ENCODE measurements at regions not wholly inside any gene's neighbourhood (a gene's known extent, or its start where the extent isn't known, plus 50 kb on each side); places are given as distances from the start of the nearest gene placed in this dataset.
"Not testable (repeated sequence)": the region's sequence is repeated elsewhere in the genome, so short reads cannot be mapped to it uniquely, and the experiment has no call there.

DNA sequence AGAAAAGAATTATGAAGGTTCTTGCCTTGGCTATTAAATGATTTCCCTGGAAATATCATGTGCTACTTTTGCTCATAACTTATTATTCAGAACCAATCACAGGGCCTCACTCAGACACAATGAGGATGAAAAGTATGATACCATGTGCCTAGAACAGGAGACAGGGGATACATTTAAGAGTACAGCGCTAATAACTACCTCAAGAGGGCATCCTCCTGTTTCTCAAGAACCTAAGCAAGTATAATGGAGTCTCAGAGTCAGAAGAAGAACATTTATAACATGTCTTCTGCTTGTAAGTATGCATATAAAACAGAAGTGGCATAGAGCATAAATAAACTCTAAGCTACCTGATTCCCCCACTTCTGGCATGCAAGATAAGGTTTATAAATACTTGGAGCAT lies 125.4 kb upstream of the MME start:
- no peaks in the 10 kb centered on the region for H3K27me3 Mint-ChIP-seq
- DNase-seq (no peak), ATAC-seq (no peak)
- no peak overlapping the region for H3K4me3 Mint-ChIP-seq
- H3K4me1 Mint-ChIP-seq = no peaks in the 10 kb centered on the region
- peaks cover 0 to 5% of the 10 kb centered on the region in 2 donors for H3K9me3 Mint-ChIP-seq
- no peak overlapping the region for H3K27ac Mint-ChIP-seq

DNA sequence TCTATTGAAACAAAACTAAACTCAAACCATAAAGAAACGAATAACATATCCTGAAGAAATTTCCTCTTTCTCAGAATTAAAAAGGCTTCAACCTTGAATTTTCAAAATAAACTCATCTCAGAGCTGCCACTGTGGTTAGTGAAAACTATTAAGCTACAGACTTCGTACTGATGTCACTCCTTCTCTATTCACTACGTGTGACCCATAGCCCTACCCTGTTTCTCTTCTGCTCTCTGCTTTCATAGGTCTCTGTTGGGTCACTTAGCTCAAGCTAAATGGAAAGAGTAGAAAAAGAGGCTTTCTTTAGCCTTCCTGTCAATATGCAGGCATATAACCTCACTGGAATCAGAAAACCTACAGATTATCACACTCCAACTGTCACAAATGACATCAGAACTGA lies 126.6 kb upstream of the MME start:
- Mint-ChIP-seq H3K9me3 (peaks cover 0 to 5% of the 10 kb centered on the region in 2 donors), H3K27ac (no peak overlapping the region), H3K4me1 (no peaks in the 10 kb centered on the region), H3K27me3 (no peaks in the 10 kb centered on the region), H3K4me3 (no peak overlapping the region)
- DNase-seq (no peak), ATAC-seq (no peak)

DNA sequence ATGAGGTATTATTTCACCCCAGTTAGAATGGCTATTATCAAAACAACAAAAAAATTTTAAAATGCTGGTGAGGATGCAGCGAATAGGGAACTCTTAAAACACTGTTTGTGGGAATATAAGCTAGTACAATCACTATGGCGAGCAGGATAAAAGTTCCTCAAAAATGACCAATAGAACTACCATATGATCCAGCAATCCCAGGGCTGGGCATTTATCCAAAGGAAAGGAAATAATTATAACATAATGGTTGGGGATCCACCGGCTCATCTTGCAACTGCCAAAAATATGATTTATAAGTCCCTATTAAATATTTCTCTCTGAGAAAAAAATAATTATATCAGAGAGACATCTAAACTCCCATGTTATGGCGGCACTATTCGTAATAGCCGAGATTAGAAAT lies 127.6 kb upstream of the MME start:
- no peak for ATAC-seq
- Mint-ChIP-seq H3K4me3 (no peak overlapping the region), H3K27me3 (no peaks in the 10 kb centered on the region), H3K9me3 (peaks cover 7 to 14% of the 10 kb centered on the region in 2 donors), H3K27ac (no peak overlapping the region), H3K4me1 (no peaks in the 10 kb centered on the region)
- DNase-seq = no peak

DNA sequence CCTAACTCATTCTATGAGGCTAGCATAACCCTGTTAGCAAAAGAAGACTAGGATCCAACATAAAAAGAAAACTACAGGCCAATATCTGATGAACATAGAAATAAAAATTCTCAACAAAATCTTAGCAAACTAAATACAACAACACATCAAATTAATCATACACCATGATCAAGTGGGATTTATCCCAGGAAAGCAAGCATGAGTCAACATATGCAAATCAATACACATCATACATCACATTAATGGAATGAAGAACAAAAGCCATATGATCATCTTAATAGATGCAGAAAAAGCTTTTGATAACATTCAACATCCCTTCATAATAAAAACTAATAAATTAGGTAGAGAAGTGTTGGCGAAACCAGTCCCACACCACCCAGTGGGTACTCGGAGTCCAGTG lies 136.1 kb upstream of the MME start:
- ATAC-seq = no peak
- H3K27me3 Mint-ChIP-seq = no peaks in the 10 kb centered on the region
- H3K9me3 Mint-ChIP-seq = peaks cover 34 to 44% of the 10 kb centered on the region in 2 donors
- no peaks in the 10 kb centered on the region for H3K4me1 Mint-ChIP-seq
- H3K4me3 Mint-ChIP-seq = no peak overlapping the region
- no peak overlapping the region for H3K27ac Mint-ChIP-seq
- no peak for DNase-seq

DNA sequence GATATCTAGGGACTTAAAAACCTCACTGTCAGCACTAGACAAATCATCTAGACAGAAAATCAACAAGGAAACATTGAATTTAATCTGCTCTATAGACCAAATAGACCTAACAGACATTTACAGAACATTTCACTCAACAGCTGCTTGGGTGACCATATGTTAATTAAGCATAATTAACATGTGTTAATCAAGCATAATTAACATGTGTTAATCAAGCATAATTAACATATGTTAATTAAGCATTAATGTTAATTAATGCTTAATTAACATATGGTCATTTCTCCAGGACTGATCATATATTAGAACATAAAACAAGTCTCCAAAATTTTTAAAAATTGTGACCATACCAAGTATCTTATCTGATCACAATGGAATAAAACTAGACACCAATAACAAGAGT lies 137.3 kb upstream of the MME start:
- Mint-ChIP-seq H3K9me3 (peaks cover 27 to 41% of the 10 kb centered on the region in 2 donors), H3K4me3 (no peak overlapping the region), H3K27me3 (no peaks in the 10 kb centered on the region), H3K4me1 (no peaks in the 10 kb centered on the region), H3K27ac (no peak overlapping the region)
- ATAC-seq = no peak
- DNase-seq = no peak

DNA sequence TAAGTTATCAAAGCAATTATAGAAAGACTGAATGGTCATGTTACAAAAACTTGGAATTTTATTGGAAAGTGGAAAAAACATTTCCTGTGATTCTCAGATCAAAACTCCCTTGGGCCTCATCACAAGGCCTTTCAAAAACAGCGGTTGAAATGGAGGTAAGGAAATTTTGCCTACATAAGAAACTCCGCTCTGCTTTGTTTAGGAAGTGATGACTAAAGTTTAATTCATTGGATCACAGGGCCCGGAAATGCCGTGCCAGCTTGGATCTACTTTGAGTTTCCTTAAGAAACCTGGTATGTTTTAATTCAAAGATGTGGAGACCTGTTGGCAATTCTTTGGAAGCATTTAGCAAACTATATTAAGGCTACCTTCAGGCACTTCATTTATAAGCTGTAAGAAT lies 143.9 kb upstream of the MME start:
- no peaks in the 10 kb centered on the region for H3K4me1 Mint-ChIP-seq
- H3K27me3 Mint-ChIP-seq = no peaks in the 10 kb centered on the region
- DNase-seq (no peak), ATAC-seq (no peak)
- no peak overlapping the region for H3K27ac Mint-ChIP-seq
- no peak overlapping the region for H3K4me3 Mint-ChIP-seq
- H3K9me3 Mint-ChIP-seq = peaks cover 9 to 21% of the 10 kb centered on the region in 2 donors

DNA sequence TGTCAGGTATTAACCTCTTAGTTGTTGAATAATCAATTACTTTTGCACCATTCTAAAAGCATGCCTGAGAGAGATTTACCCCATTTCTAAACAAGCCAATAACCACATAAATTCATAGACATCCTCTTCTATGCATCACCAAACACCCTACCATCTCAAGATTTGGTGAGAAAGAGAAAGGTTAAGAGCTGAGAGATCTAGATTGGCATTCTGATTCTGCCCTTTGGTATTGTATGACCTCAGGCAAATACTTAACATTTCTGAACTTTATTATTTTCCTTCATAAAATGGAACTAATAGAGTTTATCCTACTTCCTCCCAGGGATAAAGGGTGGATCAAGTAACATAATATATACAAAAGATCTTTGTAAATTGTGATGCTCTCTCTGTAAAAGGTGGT lies 146.5 kb upstream of the MME start:
- Mint-ChIP-seq H3K4me3 (no peak overlapping the region), H3K4me1 (no peaks in the 10 kb centered on the region), H3K27ac (no peak overlapping the region), H3K9me3 (no peaks in the 10 kb centered on the region), H3K27me3 (no peaks in the 10 kb centered on the region)
- no peak for ATAC-seq
- DNase-seq = no peak

DNA sequence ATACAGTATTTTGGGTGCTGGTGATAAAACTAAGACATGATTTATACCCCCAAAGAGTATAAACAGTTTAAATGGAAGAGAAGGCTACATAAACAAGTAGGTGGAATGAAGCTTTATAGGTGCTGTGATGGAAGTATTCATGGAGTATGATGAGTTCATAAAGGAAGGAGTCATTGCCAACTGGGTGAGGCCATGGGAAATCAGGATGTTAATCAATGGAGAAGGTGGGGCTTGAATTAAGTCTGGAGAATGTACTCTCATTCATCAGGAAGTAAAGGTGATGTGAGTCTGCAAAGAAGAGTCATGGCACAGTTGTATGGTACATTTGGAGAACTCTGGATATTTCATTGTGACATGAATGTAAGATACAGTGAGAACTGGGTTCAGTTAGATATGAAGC lies 147.5 kb upstream of the MME start:
- DNase-seq = no peak

DNA sequence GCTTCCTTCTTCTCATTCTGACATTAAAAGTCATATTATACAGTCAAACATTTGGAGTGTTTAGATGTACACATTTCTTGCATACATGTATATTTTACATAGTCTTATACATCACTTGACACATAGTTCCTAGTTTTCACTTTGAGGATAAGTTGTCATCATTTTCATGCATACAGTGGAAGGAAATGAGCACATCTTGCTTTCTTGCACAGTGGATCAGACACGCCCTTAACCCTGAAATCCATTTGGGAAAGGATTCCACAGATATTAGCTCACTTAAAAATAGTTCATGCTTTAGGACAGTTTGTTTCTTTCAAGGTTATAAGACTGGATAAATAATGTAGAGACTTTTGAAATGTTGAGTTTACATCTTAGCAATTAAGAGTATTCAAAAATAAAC lies 148.6 kb upstream of the MME start:
- DNase-seq = no peak
- no peak overlapping the region for H3K4me3 Mint-ChIP-seq
- H3K27me3 Mint-ChIP-seq = no peaks in the 10 kb centered on the region
- no peak overlapping the region for H3K27ac Mint-ChIP-seq
- no peaks in the 10 kb centered on the region for H3K9me3 Mint-ChIP-seq
- no peaks in the 10 kb centered on the region for H3K4me1 Mint-ChIP-seq
- ATAC-seq = no peak

More for the DNA sequence above, 147.5 kb upstream of the MME start:
- no peaks in the 10 kb centered on the region for H3K4me1 Mint-ChIP-seq
- H3K27me3 Mint-ChIP-seq = no peaks in the 10 kb centered on the region
- ATAC-seq = no peak
- H3K4me3 Mint-ChIP-seq = no peak overlapping the region
- no peak overlapping the region for H3K27ac Mint-ChIP-seq
- H3K9me3 Mint-ChIP-seq = no peaks in the 10 kb centered on the region

DNA sequence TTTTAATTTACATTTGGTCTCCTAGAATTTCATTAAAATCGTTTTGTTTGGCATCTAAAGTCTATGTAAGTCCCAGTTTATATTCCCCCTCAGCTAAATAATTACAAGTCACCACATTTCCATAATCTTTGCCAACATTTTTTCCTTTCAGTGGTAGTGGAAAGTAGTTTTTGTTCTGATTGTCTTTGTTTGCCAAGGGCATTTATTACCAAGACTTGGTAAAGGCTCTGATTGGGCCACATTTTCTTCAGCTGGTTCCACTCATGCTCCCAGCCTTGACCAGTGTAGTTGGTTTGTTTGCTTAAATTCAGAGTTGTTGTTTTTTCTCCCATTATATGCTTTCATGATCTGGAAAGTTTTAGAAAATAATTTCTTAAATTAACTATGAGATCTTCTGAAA lies 153.4 kb upstream of the MME start:
- no peaks in the 10 kb centered on the region for H3K4me1 Mint-ChIP-seq
- ATAC-seq (no peak), DNase-seq (no peak)
- H3K27me3 Mint-ChIP-seq = no peaks in the 10 kb centered on the region
- peaks cover 0 to 6% of the 10 kb centered on the region in 2 donors for H3K9me3 Mint-ChIP-seq
- no peak overlapping the region for H3K27ac Mint-ChIP-seq
- no peak overlapping the region for H3K4me3 Mint-ChIP-seq

DNA sequence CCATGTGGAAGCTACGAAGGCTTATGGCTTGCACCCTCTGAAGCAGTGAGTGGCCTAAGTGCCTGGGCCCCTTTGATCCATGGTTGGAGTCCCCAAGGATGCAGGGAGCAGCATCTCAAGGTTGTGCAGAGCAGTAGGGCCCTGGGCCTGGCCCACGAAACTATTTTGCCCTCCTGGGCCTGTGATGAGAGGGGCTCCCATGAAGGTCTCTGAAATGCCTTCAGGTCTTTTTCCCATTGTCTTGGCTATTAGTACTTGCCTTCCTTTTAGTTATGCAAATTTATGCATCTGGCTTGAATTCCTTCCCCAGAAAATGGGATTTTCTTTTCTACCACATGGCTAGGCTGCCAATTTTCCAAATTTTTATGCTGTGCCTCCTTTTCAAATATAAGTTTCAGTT lies 158.8 kb upstream of the MME start:
- Mint-ChIP-seq H3K4me1 (no peaks in the 10 kb centered on the region), H3K27me3 (no peaks in the 10 kb centered on the region), H3K9me3 (peaks cover 0 to 6% of the 10 kb centered on the region in 2 donors), H3K4me3 (no peak overlapping the region), H3K27ac (no peak overlapping the region)
- DNase-seq = no peak
- no peak for ATAC-seq

DNA sequence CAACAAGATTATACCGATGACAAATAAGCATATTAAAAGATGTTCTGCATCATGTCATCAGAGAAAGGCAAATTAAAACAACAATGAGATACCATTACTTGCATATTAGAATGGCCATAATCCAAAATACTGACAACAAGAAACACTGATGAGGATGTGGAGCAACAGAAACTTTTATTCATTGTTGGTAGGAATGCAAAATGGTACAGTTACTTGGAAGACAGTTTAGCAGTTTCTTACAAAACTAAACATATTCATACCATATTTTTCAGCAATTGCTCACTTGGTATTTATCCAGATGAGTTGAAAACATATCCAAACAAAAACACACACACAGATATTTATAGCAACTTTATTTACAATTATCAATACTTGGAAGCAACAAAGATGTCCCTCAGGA lies 160.9 kb upstream of the MME start:
- ATAC-seq (no peak), DNase-seq (no peak)
- no peak overlapping the region for H3K4me3 Mint-ChIP-seq
- no peak overlapping the region for H3K27ac Mint-ChIP-seq
- no peaks in the 10 kb centered on the region for H3K4me1 Mint-ChIP-seq
- H3K9me3 Mint-ChIP-seq = peaks cover 9 to 10% of the 10 kb centered on the region in 2 donors
- H3K27me3 Mint-ChIP-seq = no peaks in the 10 kb centered on the region

DNA sequence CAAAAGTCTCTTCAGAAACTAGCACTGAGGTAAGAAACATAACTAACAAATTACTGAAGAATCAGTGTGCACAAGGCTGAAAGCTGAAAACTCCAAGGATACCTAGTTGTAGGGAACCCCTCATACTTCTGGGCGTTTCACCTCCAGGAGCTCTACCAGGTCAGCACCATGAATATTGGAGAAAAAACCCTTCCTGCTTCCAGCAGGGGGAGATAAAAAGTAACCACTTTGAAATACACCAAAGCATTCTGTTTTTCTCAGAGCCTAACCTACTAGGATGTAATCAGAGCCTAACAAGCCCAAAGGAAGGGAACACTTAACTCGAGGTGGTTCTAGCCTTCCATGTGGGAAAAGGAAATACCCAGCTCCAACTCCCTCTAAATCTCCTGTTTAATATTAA lies 175.8 kb upstream of the MME start:
- DNase-seq = no peak
- no peaks in the 10 kb centered on the region for H3K27me3 Mint-ChIP-seq
- no peak for ATAC-seq
- H3K27ac Mint-ChIP-seq = no peak overlapping the region
- no peaks in the 10 kb centered on the region for H3K9me3 Mint-ChIP-seq
- no peak overlapping the region for H3K4me3 Mint-ChIP-seq
- H3K4me1 Mint-ChIP-seq = no peaks in the 10 kb centered on the region

DNA sequence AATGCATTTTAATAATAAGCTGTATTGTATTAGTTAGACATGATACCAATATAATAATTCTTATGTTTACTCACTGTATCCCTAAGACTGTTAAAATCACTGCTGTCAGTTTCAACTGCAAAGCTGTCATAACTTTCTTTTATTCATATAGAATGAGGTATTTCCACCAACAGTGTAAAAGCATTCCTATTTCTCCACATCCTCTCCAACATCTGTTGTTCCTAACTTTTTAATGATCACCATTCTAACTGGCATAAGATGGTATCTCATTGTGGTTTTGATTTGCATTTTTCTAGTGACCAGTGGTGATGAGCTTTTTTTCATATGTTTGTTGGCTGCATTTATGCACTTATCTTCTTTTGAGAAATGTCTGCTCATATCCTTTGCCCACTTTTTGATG lies 177.6 kb upstream of the MME start:
- DNase-seq, H3K9me3 Mint-ChIP-seq, H3K27ac Mint-ChIP-seq, H3K4me3 Mint-ChIP-seq, ATAC-seq, H3K27me3 Mint-ChIP-seq, H3K4me1 Mint-ChIP-seq: not testable (repeated sequence)

DNA sequence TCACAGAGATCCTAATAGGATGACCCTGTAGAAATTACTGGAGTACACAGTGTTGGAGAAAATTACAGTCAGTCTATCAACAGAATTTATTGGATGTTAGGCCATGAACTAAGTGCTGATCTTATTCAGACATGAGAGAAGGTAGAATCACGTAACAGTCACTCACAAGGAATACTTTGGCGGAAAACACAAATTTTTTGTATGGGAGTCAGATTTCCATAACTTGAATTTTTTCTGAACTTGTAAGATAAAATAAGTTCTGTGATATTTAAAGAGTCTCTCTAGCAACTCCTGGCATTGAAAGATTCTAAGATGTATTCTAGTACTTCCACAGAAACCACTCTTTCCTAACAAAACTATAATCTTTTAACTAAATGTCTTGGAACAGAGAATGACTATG lies 178.8 kb upstream of the MME start:
- H3K4me3 Mint-ChIP-seq = no peak overlapping the region

DNA sequence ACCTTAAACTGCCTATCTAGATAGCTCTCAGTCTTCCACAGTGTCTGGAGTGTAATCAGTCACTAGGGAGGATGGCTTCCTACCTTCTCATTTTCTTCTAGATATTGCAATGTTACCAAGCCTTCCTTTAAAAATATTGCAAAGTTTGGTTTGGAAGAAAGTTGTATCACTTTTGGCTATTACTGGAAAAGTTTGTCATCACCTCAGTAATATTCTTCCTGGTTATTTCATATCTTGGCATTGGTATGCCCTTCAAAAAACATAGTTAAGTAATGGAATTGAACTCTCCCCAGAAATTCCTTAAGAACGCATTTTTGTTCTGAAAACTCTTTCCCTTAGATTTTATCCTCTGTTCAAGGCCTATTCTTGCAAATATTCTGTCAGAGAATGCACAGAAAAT lies 179.3 kb upstream of the MME start:
- H3K27ac Mint-ChIP-seq = no peak overlapping the region
- ATAC-seq = no peak
- H3K27me3 Mint-ChIP-seq = no peaks in the 10 kb centered on the region
- H3K4me1 Mint-ChIP-seq = no peaks in the 10 kb centered on the region
- DNase-seq = no peak
- peaks cover 0 to 6% of the 10 kb centered on the region in 2 donors for H3K9me3 Mint-ChIP-seq
- H3K4me3 Mint-ChIP-seq = no peak overlapping the region

More for the DNA sequence above, 178.8 kb upstream of the MME start:
- peaks cover 0 to 2% of the 10 kb centered on the region in 2 donors for H3K9me3 Mint-ChIP-seq
- H3K4me1 Mint-ChIP-seq = no peaks in the 10 kb centered on the region
- DNase-seq = no peak
- ATAC-seq = no peak
- no peak overlapping the region for H3K27ac Mint-ChIP-seq
- H3K27me3 Mint-ChIP-seq = no peaks in the 10 kb centered on the region

DNA sequence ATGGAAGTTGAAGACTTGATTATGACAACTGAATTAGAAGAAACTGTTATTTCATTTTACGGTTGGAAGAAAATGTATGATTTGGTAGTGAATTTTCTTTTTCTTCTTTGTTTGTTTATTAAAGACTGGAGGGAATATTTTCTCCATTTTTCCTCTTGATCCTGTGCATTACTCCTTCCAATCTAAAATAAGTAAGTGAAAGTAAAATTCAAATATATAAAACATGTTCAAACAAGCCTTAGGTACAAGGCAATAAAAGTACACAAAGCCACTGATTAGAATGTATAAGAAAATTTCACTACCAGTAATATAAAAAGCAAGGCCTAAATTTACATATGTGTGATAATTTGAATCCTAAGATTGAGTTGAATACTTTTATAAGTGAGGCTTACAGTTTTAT lies 181.2 kb upstream of the MME start:
- Mint-ChIP-seq H3K4me3 (no peak overlapping the region), H3K9me3 (peaks cover 0 to 10% of the 10 kb centered on the region in 2 donors), H3K27me3 (no peaks in the 10 kb centered on the region), H3K4me1 (no peaks in the 10 kb centered on the region), H3K27ac (no peak overlapping the region)
- DNase-seq (no peak), ATAC-seq (no peak)

DNA sequence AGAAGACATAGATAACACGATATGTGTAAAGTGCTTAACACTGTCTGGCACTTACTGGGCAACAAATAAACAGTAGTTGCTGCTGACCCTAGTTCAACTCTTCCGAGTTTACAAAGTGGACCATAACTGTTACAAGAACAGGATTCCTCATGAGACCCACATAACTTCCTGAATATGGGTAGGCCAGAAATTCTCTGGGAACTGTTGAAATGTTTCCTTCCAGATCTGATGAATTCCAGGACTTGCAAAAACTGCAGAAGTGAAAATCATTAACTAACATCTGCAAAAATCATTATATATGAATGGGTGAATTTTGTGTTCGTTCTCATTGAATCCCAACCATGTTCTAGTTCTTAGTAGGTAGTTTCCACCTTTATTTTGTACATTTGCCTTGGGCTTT lies 181.7 kb upstream of the MME start:
- Mint-ChIP-seq H3K27me3 (no peaks in the 10 kb centered on the region), H3K9me3 (peaks cover 0 to 10% of the 10 kb centered on the region in 2 donors), H3K4me1 (no peaks in the 10 kb centered on the region), H3K4me3 (no peak overlapping the region), H3K27ac (no peak overlapping the region)
- ATAC-seq (no peak), DNase-seq (no peak)

Data from stimulated activated naive CD8-positive, alpha-beta T cell treated with anti-CD3 and anti-CD28 coated beads, Interleukin-15, amount 100 ng/mL, for 72 hours (primary cell).